Loucy (cell line): ENCODE measurements at regions not wholly inside any gene's neighbourhood (a gene's known extent, or its start where the extent isn't known, plus 50 kb on each side); places are given as distances from the start of the nearest gene placed in this dataset.

Experiments used
- H2AFZ ChIP-seq: fragments of 200-600 bp; sonication (generic); 2 replicates; pipeline ENCODE4 v1.6.0; 2016; ENCODE audit warnings: antibody characterized with exemption, mild to moderate bottlenecking, low read length, moderate library complexity
- H3F3A ChIP-seq: fragments of 200-600 bp; 2 replicates; pipeline ENCODE4 v1.6.0; 2016; ENCODE audit warnings: antibody characterized with exemption, low read depth, mild to moderate bottlenecking
- H3K27me3 ChIP-seq: fragments of 200-600 bp; sonication (generic); 2 replicates; pipeline ENCODE4 v1.6.1; 2014; ENCODE audit warnings: low read length, mild to moderate bottlenecking; ENCODE audit not compliant: insufficient read depth, poor library complexity, severe bottlenecking
- H3K36me3 ChIP-seq: fragments of 200-600 bp; sonication (generic); 2 replicates; pipeline ENCODE4 v1.6.1; 2016; ENCODE audit warnings: low read length; ENCODE audit not compliant: insufficient read depth
- H3K4me1 ChIP-seq: fragments of 200-600 bp; sonication (generic); 2 replicates; pipeline ENCODE4 v1.5.1; 2014; ENCODE audit warnings: low read length, mild to moderate bottlenecking; ENCODE audit not compliant: insufficient read depth, poor library complexity, severe bottlenecking
- H3K4me2 ChIP-seq: fragments of 200-600 bp; sonication (generic); 2 replicates; pipeline ENCODE4 v1.6.0; 2014; ENCODE audit warnings: antibody characterized with exemption, low read length, low read depth, mild to moderate bottlenecking; ENCODE audit not compliant: poor library complexity, severe bottlenecking
- H3K4me3 ChIP-seq: fragments of 200-600 bp; sonication (generic); 2 replicates; pipeline ENCODE4 v1.5.1; 2014; ENCODE audit warnings: low read length, mild to moderate bottlenecking, mixed read lengths; ENCODE audit not compliant: poor library complexity, severe bottlenecking
- H3K79me2 ChIP-seq: fragments of 200-600 bp; sonication (generic); 2 replicates; pipeline ENCODE4 v1.6.1; 2014; ENCODE audit warnings: low read length; ENCODE audit not compliant: insufficient read depth
- H3K9ac ChIP-seq: fragments of 200-600 bp; sonication (generic); 2 replicates; pipeline ENCODE4 v1.6.0; 2014; ENCODE audit warnings: mild to moderate bottlenecking, low read depth, low read length, moderate library complexity; ENCODE audit not compliant: poor library complexity, severe bottlenecking
- H3K9me2 ChIP-seq: fragments of 200-600 bp; sonication (generic); replicated peaks from 2 replicates; pipeline ENCODE4 v1.6.1; 2016; ENCODE audit warnings: low read depth, low read length, mixed read lengths
- H3K9me3 ChIP-seq: fragments of 200-600 bp; sonication (generic); 2 replicates; pipeline ENCODE4 v1.6.1; 2014; ENCODE audit warnings: mild to moderate bottlenecking, antibody characterized with exemption, low read length, low read depth; ENCODE audit not compliant: insufficient read depth
- H4K20me1 ChIP-seq: fragments of 200-600 bp; sonication (generic); 2 replicates; pipeline ENCODE4 v1.6.0; 2014; ENCODE audit warnings: antibody characterized with exemption, low read length, mild to moderate bottlenecking; ENCODE audit not compliant: insufficient read depth, poor library complexity, severe bottlenecking
- CTCF ChIP-seq: fragments of 200-600 bp; sonication (generic); conservative IDR thresholded peaks from 2 replicates; pipeline ENCODE4 v1.5.1; 2014; ENCODE audit warnings: mild to moderate bottlenecking, antibody characterized with exemption, low read length
- EZH2phosphoT487 ChIP-seq: fragments of 200-600 bp; IDR thresholded peaks from 2 replicates; pipeline ENCODE4 v1.6.1; 2018; ENCODE audit warnings: antibody characterized with exemption, mild to moderate bottlenecking, moderate library complexity, borderline replicate concordance

GRCh38 chr10:78205457-78206016, 171.9 kb downstream of the RPS24 start:
- peak overlapping the region; percentile 20 for H3K4me2 ChIP-seq
- no peaks in the 10 kb centered on the region for H3K79me2 ChIP-seq
- peak overlapping the region; percentile 41 for H3K9ac ChIP-seq
- no peaks in the 10 kb centered on the region for H4K20me1 ChIP-seq
- H2AFZ ChIP-seq = peak overlapping the region; percentile 75
- no peaks in the 10 kb centered on the region for H3K27me3 ChIP-seq
- peaks cover 58% of the 10 kb centered on the region for H3K4me1 ChIP-seq
- H3F3A ChIP-seq = no peaks in the 10 kb centered on the region; the same call in 1 of the 2 replicates
- H3K9me3 ChIP-seq = no peaks in the 10 kb centered on the region
- H3K9me2 ChIP-seq = no peaks in the 10 kb centered on the region
- no peak for TF ChIP-seq CTCF
- TF ChIP-seq EZH2phosphoT487 = no peak
- H3K36me3 ChIP-seq = no peaks in the 10 kb centered on the region
- no peak overlapping the region for H3K4me3 ChIP-seq

GRCh38 chr10:78207216-78207615, 173.6 kb downstream of the RPS24 start:
- H3K36me3 ChIP-seq = no peaks in the 10 kb centered on the region
- H3F3A ChIP-seq = no peaks in the 10 kb centered on the region; the same call in 1 of the 2 replicates
- H2AFZ ChIP-seq = peak overlapping the region; percentile 26; the same call in 1 of the 2 replicates
- H3K4me2 ChIP-seq = peak overlapping the region; percentile 21
- H3K4me1 ChIP-seq = peaks cover 75% of the 10 kb centered on the region
- H3K9ac ChIP-seq = peak overlapping the region; percentile 43
- no peaks in the 10 kb centered on the region for H3K9me3 ChIP-seq
- no peaks in the 10 kb centered on the region for H3K27me3 ChIP-seq
- no peak overlapping the region for H3K4me3 ChIP-seq
- no peaks in the 10 kb centered on the region for H4K20me1 ChIP-seq
- no peaks in the 10 kb centered on the region for H3K9me2 ChIP-seq
- no peaks in the 10 kb centered on the region for H3K79me2 ChIP-seq
- TF ChIP-seq EZH2phosphoT487 = no peak
- no peak for TF ChIP-seq CTCF

- H2AFZ ChIP-seq = peak overlapping the region; percentile 26; the same call in 1 of the 2 replicates
These were observed 174.1 kb downstream of the RPS24 start for GRCh38 chr10:78207776-78208175.

More at GRCh38 chr10:78207776-78208175, 174.1 kb downstream of the RPS24 start:
- Histone ChIP-seq H3K9me2 (no peaks in the 10 kb centered on the region), H3F3A (no peaks in the 10 kb centered on the region; the same call in 1 of the 2 replicates), H4K20me1 (no peaks in the 10 kb centered on the region), H3K4me2 (peak overlapping the region; percentile 21), H3K79me2 (no peaks in the 10 kb centered on the region), H3K9me3 (no peaks in the 10 kb centered on the region), H3K4me3 (no peak overlapping the region), H3K36me3 (no peaks in the 10 kb centered on the region), H3K9ac (peak overlapping the region; percentile 43), H3K4me1 (peaks cover 80% of the 10 kb centered on the region), H3K27me3 (no peaks in the 10 kb centered on the region)
- TF ChIP-seq CTCF (no peak), EZH2phosphoT487 (no peak)
